Nephron progenitor cell (in vitro differentiated cells): ENCODE measurements at regions not wholly inside any gene's neighbourhood (a gene's known extent, or its start where the extent isn't known, plus 50 kb on each side); places are given as distances from the start of the nearest gene placed in this dataset.
"Not testable (repeated sequence)": the region's sequence is repeated elsewhere in the genome, so short reads cannot be mapped to it uniquely, and the experiment has no call there.

Experiments used
- DNase-seq: peaks from one replicate; pipeline ENCODE4 v3.0.0; 2021
- H3K27ac Mint-ChIP-seq: 2 replicates; pipeline ENCODE4 v1.8.0; 2021; ENCODE audit warnings: mild to moderate bottlenecking, moderate library complexity, mixed read lengths
- H3K27me3 Mint-ChIP-seq: 2 replicates; pipeline ENCODE4 v1.8.0; 2021; ENCODE audit warnings: mild to moderate bottlenecking, low read depth, mixed read lengths; ENCODE audit not compliant: poor library complexity
- H3K36me3 Mint-ChIP-seq: 2 replicates; pipeline ENCODE4 v1.8.0; 2021; ENCODE audit warnings: low read depth, mixed read lengths
- H3K4me1 Mint-ChIP-seq: 2 replicates; pipeline ENCODE4 v1.8.0; 2021; ENCODE audit warnings: mixed read lengths
- H3K4me3 Mint-ChIP-seq: 2 replicates; pipeline ENCODE4 v1.8.0; 2021; ENCODE audit warnings: mild to moderate bottlenecking, moderate library complexity, mixed read lengths
- H3K9me3 Mint-ChIP-seq: 2 replicates; pipeline ENCODE4 v1.8.0; 2021; ENCODE audit warnings: mild to moderate bottlenecking, moderate library complexity, mixed read lengths
- CTCF ChIP-seq: fragments of 200-600 bp; sonication (generic); IDR thresholded peaks from 2 replicates; pipeline ENCODE4 v1.5.0; 2021; ENCODE audit warnings: antibody characterized with exemption

GRCh38 chr6:79403086-79403485 is 134.1 kb downstream of the LCA5 start:
- H3K36me3 Mint-ChIP-seq = no peaks in the 10 kb centered on the region
- no peaks in the 10 kb centered on the region for H3K27me3 Mint-ChIP-seq
- TF ChIP-seq CTCF = no peak
- no peak for DNase-seq
- peaks cover 8% of the 10 kb centered on the region for H3K9me3 Mint-ChIP-seq
- H3K4me3 Mint-ChIP-seq = no peak overlapping the region
- no peak overlapping the region for H3K27ac Mint-ChIP-seq
- no peaks in the 10 kb centered on the region for H3K4me1 Mint-ChIP-seq

GRCh38 chr6:79399499-79399898 is 137.7 kb downstream of the LCA5 start:
- Mint-ChIP-seq H3K4me3 (no peak overlapping the region), H3K4me1 (no peaks in the 10 kb centered on the region), H3K27ac (no peak overlapping the region), H3K27me3 (no peaks in the 10 kb centered on the region), H3K36me3 (no peaks in the 10 kb centered on the region), H3K9me3 (no peaks in the 10 kb centered on the region)
- no peak for TF ChIP-seq CTCF
- no peak for DNase-seq

- H3K4me1 Mint-ChIP-seq, H3K27ac Mint-ChIP-seq, H3K4me3 Mint-ChIP-seq, H3K36me3 Mint-ChIP-seq, H3K9me3 Mint-ChIP-seq, DNase-seq, H3K27me3 Mint-ChIP-seq: not testable (repeated sequence)
Observed at GRCh38 chr6:79398617-79399016, 138.6 kb downstream of the LCA5 start.

GRCh38 chr6:79396625-79397024 is 140.6 kb downstream of the LCA5 start:
- Mint-ChIP-seq H3K27ac (no peak overlapping the region), H3K4me1 (no peaks in the 10 kb centered on the region), H3K27me3 (no peaks in the 10 kb centered on the region), H3K4me3 (no peak overlapping the region), H3K9me3 (no peaks in the 10 kb centered on the region), H3K36me3 (no peaks in the 10 kb centered on the region)
- DNase-seq = no peak
- no peak for TF ChIP-seq CTCF

GRCh38 chr6:79394690-79395089 is 142.5 kb downstream of the LCA5 start:
- H3K27ac Mint-ChIP-seq = no peak overlapping the region
- no peak for DNase-seq
- H3K9me3 Mint-ChIP-seq = no peaks in the 10 kb centered on the region
- no peak overlapping the region for H3K4me3 Mint-ChIP-seq
- no peaks in the 10 kb centered on the region for H3K36me3 Mint-ChIP-seq
- no peaks in the 10 kb centered on the region for H3K4me1 Mint-ChIP-seq
- no peak for TF ChIP-seq CTCF
- H3K27me3 Mint-ChIP-seq = no peaks in the 10 kb centered on the region

GRCh38 chr6:79392094-79392493 is 145.1 kb downstream of the LCA5 start:
- H3K36me3 Mint-ChIP-seq = no peaks in the 10 kb centered on the region
- H3K27me3 Mint-ChIP-seq = no peaks in the 10 kb centered on the region
- no peak for DNase-seq

More at GRCh38 chr6:79392094-79392493, 145.1 kb downstream of the LCA5 start:
- TF ChIP-seq CTCF = no peak
- H3K27ac Mint-ChIP-seq = no peak overlapping the region
- no peak overlapping the region for H3K4me3 Mint-ChIP-seq
- H3K9me3 Mint-ChIP-seq = no peaks in the 10 kb centered on the region
- H3K4me1 Mint-ChIP-seq = no peaks in the 10 kb centered on the region
